GM08714 (cell line): ENCODE measurements at regions not wholly inside any gene's neighbourhood (a gene's known extent, or its start where the extent isn't known, plus 50 kb on each side); places are given as distances from the start of the nearest gene placed in this dataset.

Experiments
- H3K4me3 ChIP-seq: fragments of 200-500 bp; sonication (Bioruptor generic); 2 replicates; pipeline ENCODE4 v1.5.1; 2014; ENCODE audit warnings: mild to moderate bottlenecking, low read length, inconsistent platforms
- ZNF274 ChIP-seq: IDR thresholded peaks from 2 replicates; pipeline ENCODE4 v1.6.1; 2012; ENCODE audit warnings: mild to moderate bottlenecking, low read depth, low read length

DNA sequence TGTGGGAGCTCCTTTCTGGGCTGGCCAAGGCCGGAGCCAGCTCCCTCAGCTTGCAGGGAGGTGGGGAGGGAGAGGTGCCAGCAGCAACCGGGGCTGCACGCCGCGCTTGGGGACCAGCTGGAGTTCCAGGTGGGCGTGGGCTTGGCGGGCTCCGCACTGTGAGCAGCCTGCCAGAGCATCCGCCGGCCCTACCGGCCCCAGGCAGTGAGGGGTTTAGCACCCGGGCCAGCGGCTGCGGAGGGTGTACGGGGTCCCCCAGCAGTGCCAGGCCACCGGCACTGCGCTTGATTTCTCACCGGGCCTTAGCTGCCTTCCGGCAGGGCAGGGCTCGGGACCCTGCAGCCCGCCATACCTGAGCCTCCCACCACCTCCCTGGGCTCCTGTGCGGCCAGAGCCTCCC is 651.0 kb upstream of the ARPP21 start:
- H3K4me3 ChIP-seq: no peak overlapping the region
- TF ChIP-seq ZNF274: no peak

DNA sequence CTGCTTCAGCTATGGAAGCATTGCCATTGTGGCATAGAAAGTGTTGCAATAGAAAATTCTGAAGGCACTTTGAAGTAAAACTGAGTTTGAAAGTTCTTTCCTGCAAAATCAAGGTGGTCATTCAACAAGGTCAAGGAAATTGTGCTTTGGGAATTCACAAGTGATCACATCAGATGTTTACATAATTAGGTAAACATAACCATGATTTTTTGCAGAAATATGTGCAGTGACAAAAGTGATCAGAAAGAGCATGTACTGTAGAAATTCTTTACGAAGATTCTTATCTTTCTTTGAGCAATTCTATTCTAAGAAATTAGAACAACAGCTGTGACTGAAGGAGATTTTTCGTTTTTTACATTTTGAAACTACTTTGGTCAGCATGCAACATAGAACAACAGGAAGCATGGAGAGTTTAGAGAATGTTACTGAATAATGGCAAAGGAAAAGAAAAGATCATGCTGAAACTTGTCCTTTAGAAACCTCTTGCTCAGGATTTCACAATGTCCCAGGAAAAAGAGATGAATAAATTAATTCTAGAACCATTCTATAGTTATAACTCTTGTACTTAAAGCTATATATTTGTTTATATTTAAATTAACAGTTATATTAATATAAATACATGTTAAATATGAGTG is 643.4 kb upstream of the ARPP21 start:
- TF ChIP-seq ZNF274: no peak
- no peak overlapping the region for H3K4me3 ChIP-seq

- H3K4me3 ChIP-seq: no peak overlapping the region
- no peak for TF ChIP-seq ZNF274
Observed at GRCh38 chr3:34998902-34999301, 640.4 kb upstream of the ARPP21 start.

- TF ChIP-seq ZNF274: no peak
- H3K4me3 ChIP-seq: no peak overlapping the region
Observed at GRCh38 chr3:35012214-35012613, 627.1 kb upstream of the ARPP21 start.

DNA sequence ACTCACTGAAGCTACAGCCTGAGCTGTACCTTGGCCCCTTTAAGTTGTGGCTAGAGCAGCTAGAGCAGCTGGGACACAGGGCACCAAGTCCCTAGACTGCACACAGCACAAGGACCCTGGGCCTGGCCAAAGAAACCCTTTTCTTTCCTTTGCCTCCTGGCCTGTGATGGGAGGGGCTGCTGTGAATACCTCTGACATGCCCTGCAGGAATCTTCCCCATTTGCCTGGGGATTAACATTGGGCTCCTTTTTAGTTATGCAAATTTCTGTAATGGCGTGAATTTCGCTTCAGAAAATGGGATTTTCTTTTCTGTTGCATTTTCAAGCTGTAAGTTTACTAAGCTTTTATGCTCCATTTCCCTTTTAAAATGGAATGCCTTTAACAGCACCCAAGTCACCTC is 611.2 kb upstream of the ARPP21 start:
- TF ChIP-seq ZNF274: no peak
- H3K4me3 ChIP-seq: no peak overlapping the region

DNA sequence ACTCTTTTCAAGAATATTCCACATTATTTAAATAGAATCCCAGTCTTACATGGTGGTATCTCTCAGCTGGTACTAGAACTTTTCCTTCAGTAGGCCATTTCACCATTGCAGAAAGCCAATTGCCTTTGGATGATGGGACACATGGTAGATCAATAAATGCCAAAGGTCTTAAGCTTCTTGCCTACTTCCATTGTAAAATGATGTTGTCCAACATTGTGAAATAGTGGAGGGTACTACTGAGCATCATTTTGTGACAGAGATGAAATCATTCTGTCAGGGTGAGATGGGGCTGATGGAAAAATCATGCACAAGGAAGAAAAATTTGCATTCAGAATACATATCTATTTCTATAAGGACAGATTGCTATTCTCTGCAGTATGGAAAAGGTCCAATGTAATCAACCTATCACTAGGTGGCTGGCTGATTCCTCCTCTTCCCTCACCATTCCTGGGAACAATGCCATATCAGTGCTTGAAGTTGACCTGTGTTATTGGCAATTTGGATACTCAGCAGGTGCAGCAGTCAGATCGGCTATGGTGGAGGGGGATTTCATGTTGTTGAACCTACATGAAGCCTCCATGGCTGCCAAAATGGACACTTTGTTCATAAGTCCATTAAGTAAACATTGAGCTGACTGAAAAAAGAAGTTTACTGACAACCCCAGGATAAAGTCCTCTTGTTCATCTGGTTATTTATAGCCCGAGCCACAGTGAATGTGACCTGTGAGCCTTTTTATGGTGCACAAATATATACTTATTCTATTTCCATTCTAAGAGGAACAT is 596.9 kb upstream of the ARPP21 start:
- H3K4me3 ChIP-seq: no peak overlapping the region
- no peak for TF ChIP-seq ZNF274

GRCh38 chr3:35043040-35043439 is 596.3 kb upstream of the ARPP21 start:
- H3K4me3 ChIP-seq: no peak overlapping the region
- no peak for TF ChIP-seq ZNF274

GRCh38 chr3:35044190-35044589 is 595.1 kb upstream of the ARPP21 start:
- no peak overlapping the region for H3K4me3 ChIP-seq
- TF ChIP-seq ZNF274: no peak

- H3K4me3 ChIP-seq: no peak overlapping the region
- TF ChIP-seq ZNF274: no peak
Observed at GRCh38 chr3:35045118-35045517, 594.2 kb upstream of the ARPP21 start.

DNA sequence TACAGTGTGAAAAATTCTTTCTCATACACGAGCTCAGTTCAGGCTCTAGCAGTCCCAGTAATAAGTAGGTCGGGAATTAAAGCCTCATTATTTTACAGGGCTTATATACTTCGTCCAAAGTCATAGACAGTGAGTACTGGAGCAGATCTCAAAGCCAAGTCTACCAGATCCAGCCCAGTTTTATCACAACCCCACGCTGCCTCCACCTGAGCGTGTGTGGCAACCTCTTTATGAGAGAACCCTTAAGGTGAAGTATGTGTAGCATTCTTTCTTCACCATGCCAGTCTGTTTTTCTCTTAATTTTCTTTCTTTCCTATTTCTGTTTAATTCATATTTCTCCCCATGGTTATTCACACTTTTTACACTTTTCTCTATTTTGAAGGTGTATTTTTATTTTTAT is 574.6 kb upstream of the ARPP21 start:
- no peak overlapping the region for H3K4me3 ChIP-seq
- no peak for TF ChIP-seq ZNF274

- no peak overlapping the region for H3K4me3 ChIP-seq
- no peak for TF ChIP-seq ZNF274
Observed at GRCh38 chr3:35065891-35066290, 573.4 kb upstream of the ARPP21 start.

DNA sequence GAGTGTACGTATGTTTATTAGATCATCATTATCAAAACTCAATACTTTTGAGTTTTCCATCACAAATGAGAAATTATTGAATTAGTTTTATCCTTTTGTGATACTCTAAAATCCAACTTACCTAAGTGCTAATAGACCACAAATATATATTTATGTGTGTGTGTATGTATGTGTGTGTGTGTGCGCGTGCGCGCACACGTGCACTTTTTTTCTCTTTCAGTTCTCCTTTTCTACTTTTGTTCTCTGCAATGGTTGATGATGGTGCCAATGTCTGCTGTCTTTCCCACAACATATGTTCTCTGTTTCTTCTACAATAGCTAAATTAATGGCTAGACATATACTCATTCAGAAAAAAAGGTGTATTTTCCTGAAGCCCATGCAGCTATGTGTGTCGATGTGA is 571.6 kb upstream of the ARPP21 start:
- H3K4me3 ChIP-seq: no peak overlapping the region
- TF ChIP-seq ZNF274: no peak

- H3K4me3 ChIP-seq: no peak overlapping the region
- TF ChIP-seq ZNF274: no peak
Observed at GRCh38 chr3:35070088-35070487, 569.2 kb upstream of the ARPP21 start.

- TF ChIP-seq ZNF274: no peak
- no peak overlapping the region for H3K4me3 ChIP-seq
Observed at GRCh38 chr3:35071772-35072171, 567.6 kb upstream of the ARPP21 start.

GRCh38 chr3:35078780-35079179 is 560.5 kb upstream of the ARPP21 start:
- H3K4me3 ChIP-seq: no peak overlapping the region
- TF ChIP-seq ZNF274: no peak
